HL-60 (cell line): ENCODE measurements at regions not wholly inside any gene's neighbourhood (a gene's known extent, or its start where the extent isn't known, plus 50 kb on each side); places are given as distances from the start of the nearest gene placed in this dataset.

ENCODE experiments used
- GABPA ChIP-seq: IDR thresholded peaks from 2 replicates; pipeline ENCODE4 v1.6.1; 2012; ENCODE audit warnings: low read depth
- POLR2AphosphoS5 ChIP-seq: IDR thresholded peaks from 2 replicates; pipeline ENCODE4 v1.6.1; 2012; ENCODE audit warnings: low read depth
- TF ChIP-seq, protein P1 (sequence below): IDR thresholded peaks from one replicate; pipeline ENCODE4 v1.5.1; 2011; ENCODE audit warnings: low read length, control low read depth, inconsistent platforms; ENCODE audit not compliant: insufficient read depth

DNA sequence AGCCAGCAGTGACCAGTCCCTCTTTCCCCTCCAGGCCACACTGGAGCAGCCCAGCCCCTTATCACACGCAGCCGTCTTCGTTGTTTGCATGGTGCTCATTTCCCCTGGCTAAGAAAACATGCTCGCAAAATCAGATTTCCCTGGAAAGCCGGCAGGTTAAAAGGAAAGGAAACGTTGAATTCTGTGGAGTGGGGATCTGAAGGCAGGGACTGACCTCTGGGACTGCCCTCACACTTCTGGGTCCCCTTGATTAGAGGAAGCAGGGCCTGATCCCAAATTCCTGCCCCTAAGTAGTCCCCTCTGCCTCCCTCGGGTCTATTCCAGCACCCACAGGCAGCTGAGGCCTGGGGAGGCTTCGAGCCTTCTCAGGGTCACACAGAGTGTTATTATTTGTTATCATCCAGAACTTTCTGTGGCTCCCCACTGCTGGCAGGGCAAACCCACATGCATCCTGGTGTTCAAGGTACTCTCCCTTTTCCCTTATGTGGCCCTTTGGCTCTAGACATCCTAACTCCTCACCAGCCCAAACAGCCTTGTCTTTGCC is 125.2 kb upstream of the ZBTB40 start:
- TF ChIP-seq, protein P1, sequence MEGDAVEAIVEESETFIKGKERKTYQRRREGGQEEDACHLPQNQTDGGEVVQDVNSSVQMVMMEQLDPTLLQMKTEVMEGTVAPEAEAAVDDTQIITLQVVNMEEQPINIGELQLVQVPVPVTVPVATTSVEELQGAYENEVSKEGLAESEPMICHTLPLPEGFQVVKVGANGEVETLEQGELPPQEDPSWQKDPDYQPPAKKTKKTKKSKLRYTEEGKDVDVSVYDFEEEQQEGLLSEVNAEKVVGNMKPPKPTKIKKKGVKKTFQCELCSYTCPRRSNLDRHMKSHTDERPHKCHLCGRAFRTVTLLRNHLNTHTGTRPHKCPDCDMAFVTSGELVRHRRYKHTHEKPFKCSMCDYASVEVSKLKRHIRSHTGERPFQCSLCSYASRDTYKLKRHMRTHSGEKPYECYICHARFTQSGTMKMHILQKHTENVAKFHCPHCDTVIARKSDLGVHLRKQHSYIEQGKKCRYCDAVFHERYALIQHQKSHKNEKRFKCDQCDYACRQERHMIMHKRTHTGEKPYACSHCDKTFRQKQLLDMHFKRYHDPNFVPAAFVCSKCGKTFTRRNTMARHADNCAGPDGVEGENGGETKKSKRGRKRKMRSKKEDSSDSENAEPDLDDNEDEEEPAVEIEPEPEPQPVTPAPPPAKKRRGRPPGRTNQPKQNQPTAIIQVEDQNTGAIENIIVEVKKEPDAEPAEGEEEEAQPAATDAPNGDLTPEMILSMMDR: no peak
- TF ChIP-seq GABPA (no peak), POLR2AphosphoS5 (no peak)
